ENCODE measurements at regions not wholly inside any gene's neighbourhood (a gene's known extent, or its start where the extent isn't known, plus 50 kb on each side); places are given as distances from the start of the nearest gene placed in this dataset.

DNA sequence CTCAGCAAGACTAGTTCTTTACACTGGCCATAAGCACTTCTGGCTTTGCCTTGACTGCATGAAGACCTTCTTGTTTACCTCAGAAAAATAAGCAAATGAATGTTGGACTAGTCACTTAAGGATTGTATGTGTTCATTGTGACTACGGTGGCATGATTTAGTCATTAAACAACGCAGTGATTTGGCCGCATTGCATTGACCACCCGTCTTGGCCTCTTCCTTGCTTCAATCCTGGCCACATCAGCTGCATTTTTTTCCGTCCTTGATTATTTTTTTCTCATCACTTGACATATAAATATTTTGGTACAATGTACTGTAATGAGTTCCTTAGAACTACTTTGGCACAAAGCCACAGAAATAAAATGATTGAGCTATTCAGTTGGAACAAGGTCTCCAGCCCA lies 656.2 kb downstream of the RAB28 start:
- no peak for DNase-seq

DNA sequence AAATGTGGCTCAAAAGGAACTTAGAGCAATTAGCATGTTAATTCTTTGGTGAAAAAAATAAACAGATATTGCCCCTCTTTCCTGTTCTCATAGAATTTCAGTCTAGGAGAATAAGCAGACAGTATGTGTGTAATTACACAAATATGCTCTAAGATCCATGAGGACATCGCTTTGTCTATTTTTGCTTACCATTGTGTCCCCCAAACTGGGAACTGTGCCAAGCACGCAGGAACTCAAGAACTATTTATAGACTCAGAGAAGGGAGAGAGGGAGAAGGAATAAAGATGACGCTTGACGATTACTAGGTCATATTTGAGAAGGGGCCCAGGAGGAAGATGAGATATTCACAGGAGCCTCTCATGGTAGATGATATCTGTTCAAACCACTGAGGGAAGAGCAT lies 692.6 kb downstream of the RAB28 start:
- peak; percentile 30 to 48 for DNase-seq

DNA sequence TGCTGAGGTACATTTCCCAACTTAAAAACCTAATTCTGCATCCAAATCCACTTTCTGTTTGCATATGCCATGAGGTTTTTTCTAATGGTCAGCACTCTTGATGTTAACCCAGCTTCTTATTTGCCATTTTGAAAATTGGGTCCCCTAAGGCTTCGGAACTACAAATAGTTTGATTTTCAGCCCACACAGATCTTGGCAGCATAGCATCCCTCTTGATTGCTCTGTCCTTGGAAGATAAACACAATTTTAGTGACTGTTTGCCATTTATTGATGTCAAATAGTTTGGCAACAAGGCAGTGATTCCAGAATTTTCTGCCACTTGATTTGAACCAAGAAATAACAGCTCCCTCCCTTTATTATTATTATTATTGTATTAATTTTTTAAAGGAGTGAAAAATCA lies 696.9 kb downstream of the RAB28 start:
- no peak for DNase-seq

DNA sequence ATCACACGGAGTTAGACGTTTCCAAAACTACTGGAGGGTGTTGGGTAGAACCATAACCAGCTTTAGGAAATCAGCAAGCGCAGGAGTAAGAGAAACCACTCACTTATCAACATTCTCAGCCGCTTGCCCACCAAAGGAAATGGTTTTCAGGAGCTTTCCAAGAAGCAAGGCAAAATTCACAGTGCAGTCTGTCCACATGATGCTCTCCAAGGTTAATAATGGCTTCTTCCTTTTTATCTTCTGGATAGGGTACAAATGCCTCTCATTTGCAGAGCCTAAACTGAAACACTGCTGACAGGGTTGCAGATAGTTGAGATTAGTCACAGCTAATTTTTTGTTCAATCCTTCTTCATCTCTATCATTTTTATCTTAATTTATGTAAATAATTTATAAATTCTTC lies 705.4 kb downstream of the RAB28 start:
- no peak for DNase-seq

DNA sequence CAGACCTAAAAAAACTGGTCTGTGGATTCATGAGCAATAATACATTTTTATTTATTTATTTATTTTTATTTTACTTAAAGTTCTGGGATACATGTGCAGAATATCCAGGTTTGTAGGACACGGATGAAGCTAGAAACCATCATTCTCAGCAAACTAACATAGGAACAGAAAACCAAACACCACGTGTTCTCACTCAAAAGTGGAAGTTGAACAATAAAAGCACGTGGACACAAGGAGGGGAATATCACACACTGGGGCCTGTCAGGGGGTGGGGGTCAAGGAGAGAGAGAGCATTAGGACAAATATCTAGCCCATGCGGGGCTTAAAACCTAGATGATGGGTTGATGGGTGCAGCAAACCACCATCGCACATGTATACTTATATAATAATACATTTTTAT lies 705.9 kb downstream of the RAB28 start:
- DNase-seq = no peak

DNA sequence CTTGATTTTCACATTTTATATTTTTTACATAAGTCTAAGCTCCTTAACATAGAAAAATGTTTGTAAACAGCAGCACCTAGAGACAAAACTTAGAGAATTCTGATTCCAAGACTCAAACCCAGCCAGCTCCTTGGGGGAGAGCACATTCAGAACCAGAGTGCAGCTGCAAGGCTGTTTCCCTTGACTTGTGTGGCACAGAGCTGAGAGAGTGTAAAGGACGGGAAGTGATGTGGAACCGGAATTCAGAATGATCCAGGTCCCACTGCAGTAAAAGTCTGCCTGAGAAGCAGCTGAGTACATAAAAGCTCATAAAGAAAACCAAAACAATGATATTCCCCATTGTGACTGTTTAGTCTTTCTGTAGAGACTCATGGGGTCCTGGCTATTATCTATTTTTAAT lies 713.8 kb downstream of the RAB28 start:
- DNase-seq = peak; percentile 43 to 57

DNA sequence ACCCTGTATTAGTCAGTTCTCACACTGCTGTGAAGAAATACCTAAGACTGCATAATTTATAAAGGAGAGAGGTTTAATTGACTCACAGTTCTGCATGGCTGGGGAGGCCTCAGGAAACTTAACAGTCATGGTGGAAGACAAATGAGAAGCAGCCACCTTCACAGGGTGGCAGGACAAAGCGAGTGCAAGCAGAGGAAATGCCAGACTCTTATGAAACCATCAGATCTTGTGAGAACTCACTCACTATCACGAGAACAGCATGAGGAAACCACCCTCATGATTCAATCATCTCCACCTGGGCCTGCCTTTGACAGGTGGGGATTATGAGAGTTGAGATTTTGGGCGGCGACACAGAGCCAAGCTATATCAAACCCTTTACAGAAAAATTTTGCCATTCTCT lies 722.4 kb downstream of the RAB28 start:
- DNase-seq = no peak

DNA sequence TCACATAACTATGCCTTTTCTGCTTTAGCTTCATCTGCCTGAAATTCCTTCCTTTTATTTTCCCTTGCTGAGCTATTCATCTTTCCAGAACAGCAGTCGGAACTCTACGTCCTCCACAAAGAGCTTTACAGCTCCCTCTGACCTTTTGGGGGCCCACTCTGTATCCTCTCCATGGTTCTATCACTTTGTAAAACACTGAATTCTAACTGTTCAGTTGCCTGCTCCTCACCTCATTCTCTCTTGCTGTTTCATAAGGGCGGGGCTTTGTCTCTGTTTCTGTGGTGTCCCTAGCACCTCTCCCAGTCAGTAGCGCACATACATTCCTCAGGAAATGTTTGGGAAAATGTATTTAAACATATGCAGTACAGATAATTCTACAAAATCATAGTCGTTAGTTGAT lies 737.0 kb downstream of the RAB28 start:
- DNase-seq = no peak

DNA sequence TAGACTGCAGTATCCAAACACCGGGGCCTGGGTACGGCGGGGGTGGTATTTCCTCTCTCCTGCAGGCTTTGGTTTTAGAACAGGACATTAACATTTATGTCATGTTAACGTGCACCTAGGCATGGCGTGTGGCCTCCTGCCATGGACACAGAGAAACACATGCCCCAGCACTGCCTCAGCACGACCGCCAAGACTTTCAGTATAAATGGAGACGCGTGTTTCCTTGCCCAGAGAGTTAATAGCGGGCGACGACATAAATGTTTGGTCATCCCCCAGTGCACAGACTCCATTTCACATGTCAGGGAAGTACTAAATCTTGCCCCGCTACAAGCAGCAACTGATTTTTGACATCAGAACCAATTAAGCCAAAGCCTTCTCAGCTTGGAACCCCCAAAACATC lies 737.9 kb downstream of the RAB28 start:
- DNase-seq = no peak

DNA sequence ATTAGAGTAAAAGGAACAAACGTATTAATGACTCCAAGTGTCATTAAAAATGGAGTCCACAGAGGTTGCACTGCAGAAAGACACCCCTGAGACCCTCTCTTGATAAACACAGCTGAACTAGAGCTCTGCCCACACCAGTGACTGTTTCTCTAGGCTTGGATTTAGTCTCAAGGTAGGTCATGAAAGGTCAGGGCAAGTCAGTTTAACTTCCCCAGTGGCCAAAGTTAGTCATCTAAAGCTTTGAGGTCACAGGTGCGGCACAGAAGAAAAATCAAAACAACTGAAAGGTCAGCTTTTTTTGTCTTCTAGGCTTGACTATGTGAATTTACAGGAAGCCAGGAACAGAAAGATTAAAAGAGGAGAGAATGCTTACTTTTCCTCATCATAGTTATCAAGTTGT lies 749.6 kb downstream of the RAB28 start:
- no peak for DNase-seq

DNA sequence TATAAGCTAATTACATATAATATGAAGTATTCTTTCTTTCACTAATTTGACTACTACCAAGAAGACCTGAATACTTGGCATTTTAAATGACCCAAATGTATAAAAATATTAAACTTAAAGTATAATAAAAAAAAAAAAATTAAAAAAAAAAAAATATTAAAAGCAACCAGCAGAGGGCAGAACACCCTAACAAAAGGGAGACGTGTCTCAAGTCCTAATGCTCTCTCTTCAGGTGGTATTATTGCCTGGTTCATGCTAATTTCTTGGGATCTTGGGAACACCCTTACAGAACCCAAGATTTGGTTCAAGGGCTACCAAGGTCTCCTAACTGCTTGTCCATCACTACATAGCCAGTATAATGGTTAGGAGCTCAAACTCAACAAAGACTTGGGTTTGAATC lies 754.8 kb downstream of the RAB28 start:
- no peak for DNase-seq

DNA sequence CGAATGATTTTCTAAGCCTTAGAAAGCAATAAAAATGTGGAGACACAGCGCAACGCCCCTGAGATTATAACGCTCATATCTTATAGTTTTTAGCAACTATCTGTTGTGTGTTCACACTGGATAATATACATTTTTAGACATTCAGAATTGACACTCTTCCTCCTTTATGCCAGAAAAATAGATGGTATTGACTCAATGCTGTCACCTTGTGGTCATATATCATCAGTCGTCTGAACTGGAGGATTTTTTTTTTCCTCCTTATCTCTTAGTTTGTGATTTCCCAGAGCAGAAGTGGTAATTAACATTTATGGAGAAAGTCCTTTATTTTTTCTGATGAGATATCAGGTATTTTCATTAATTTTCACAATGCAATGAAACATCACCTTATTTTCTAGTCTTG lies 759.6 kb downstream of the RAB28 start:
- DNase-seq = no peak

DNA sequence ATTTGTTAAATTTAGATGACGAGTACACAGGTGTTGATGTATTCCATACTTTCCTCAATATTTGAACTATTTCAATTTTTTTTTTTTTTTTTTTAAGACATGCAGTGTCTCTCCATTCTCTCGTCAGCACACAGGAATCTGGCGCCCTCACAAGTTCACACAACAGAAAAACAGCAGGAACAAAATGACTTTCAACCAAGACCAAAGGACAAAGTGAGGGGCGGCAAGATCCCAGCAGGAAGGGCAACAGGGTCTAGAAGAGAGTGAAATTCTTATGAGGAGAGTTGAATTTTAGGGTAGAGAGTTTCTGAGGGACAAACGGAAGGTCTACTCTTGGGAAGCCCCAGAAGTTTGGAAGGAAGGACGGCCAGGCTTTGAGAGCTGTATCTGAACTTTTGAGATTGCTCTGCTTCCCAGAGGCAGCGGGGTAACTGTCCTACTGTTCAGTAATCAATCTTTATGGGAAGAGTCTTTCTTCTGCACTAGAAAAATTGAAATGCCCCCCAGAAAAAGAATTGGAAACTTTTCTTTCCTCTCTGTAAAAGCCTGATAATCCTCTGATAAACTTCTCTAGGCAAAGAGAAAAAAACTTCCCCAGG lies 760.2 kb downstream of the RAB28 start:
- peak in 1 of 2 experiments; percentile 7 for DNase-seq

DNA sequence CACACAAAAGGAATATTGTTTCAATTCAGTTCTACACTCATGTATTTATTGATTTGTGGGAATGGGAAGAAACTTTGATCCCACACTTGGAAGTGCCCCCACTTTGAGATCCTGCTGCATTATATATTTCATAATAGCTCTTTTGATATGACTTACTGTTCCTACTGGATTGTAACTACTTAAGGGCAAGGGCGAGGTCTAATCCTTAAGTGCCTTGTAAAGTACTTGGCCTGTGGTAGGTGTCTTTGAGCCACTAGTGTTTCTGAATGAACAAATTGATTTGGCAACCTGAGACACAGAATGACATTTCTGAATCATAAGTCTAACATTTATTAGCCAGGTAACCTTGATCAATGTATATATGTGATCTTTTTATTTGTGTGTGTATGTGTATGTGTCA lies 767.2 kb downstream of the RAB28 start:
- DNase-seq = no peak

DNA sequence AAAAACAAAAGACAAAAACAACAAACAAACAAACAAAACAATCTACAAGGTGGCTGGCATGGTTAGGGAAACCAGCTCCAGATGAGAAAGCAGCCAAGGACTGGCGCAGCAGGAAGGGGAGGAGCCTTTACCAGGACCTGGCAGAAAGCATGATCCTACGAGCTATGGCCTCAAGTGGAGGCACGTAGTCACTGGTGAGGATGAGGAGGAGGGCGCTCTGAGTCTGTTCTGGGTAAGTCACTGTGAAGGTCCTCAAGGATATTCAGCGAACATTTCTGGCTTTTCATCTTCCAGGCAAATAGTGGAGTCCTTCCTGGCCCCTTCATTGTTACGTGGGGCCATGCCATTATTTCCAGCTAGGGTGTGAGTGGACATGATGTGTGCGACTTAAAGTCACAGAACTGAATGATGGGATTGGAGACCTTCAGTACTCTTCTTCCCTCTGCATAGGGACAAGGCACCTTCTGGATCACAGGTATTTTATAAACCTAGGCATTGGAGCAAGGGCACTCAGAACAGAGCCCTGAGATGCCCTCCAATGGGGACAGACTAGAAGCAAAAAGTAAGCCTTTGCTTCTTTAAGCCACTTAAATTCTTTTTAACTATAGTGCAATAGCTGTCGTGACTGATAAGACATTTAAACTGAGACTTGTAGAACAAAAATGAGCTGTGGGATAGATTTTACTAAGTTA lies 771.3 kb downstream of the RAB28 start:
- DNase-seq = no peak

DNA sequence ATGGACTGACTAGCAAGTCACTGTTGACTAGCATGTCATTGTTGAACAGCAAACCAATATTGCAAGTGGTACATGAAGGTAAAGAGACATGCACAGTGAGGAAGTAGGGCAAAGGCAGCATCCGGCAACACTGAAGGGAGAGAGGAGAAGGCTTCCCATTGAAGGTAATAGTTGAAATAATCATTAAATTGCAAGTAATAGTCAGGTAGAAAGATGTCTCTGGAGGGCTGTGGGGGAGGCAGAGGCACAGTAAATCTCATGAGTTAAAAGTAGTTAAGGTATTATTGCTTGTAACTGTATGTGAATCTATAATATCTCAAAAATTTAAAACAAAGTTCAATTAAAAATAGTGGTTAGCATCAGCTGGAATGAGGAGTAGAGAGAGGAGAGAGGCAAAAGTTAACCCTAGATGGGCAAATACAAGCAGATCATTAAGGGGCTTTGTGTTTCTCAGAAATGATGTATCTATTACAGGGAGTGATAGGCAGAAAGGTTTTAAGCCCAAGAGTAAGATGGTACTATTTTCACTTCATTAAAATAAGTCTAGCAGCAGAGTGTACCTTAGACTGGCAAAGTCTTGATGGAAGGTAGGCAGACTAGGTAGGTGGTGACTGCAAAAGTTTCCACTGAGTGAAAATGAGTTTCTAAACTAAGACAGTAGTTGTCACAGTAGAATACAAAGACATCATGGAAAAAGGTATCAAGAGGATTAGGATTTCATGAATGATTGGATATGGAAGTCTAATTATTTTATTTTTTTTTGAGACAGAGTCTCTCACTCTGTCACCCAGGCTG lies 776.6 kb downstream of the RAB28 start:
- DNase-seq = no peak

DNA sequence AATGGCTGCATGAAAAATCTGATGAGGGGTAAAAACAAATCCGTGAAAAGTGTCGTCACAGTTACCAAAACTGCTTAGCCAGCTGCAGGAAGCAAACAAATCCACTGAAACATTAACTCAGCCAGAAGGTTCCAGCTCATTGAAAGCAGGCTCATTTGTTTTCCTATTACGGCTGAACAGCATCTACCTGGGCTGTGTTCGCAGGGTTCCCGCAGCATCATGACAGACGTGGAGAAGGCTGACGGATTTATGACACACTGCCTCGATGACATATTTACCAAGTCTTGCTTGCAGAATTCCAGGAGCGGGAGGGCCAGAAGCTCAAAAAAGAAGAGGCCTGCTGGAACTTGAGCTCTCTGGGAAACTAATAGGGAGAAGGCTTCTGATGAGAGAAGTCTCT lies 781.1 kb downstream of the RAB28 start:
- DNase-seq = no peak

DNA sequence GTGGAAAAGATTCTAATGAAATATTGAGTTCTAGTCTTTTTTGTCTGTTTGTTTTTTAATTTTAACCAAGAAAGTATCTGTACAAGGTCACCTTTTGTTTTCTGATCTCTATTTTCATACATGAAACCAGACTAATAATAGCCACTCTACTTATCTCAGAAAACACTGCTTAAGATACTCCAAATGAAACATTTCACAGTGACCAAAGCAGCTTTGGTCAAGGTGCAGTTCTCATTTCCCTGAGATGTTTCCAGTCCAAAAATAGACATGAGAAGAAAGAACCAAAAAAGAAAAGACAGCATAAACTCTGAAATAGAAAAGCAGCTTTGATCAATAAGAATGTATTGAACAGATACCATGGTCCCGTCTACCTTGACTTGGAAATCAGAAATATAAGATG lies 782.8 kb downstream of the RAB28 start:
- no peak for DNase-seq

DNA sequence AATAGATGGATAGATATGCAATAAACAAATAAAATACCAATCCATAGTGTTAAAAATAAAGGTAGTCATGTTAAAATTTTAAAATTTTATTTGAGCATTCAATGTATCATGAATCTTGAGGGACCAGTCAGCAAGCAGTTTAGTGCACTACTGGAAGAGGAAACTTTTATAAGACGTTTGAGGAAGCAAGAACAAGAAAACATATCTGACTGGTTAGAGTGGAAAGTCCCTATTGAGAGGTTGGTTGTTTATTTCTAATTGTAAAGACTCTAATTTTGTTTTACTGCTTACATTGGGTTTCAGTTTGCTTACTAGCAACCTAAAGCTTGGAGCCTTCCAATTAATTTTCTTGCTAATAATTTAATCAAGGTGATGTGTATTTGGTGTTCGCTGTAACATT lies 786.2 kb downstream of the RAB28 start:
- no peak for DNase-seq

DNA sequence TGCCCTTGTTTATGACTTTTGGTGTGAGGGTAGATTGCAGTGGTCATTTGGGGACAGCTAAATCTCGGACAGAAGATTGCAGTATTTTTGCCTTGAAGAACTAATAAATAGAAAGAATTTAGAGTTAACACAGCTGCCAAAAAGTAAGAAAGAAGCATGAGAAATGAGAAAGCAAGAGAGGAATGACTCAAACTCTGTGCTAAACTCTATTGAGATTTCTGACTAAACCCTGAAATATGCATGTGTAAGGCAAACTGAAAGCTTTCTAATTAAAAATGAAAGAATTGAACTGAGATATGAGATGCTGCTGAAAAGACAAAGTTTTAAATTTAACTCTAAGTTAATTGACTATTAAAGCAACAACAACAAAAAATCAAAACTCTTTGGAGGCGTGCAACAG lies 791.3 kb downstream of the RAB28 start:
- no peak for DNase-seq

DNA sequence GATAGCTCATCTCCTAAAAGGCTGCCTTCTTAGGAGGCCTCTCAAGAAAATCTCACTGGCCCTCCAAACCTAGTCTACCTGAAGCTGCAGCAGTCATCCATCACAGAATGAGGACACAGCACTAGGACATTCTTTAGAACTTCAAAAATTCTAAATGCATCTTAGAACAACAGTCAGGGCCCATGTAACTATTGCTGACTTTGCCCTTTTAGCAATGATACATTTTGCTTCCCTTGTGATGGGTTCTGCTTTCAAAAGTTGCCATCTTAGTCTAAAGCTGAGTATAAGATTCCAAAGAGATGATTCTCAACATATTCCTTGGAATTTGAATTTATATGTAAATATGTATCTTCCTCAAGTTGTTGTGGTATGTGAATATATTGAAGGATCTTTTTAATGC lies 793.0 kb downstream of the RAB28 start:
- DNase-seq = no peak

DNA sequence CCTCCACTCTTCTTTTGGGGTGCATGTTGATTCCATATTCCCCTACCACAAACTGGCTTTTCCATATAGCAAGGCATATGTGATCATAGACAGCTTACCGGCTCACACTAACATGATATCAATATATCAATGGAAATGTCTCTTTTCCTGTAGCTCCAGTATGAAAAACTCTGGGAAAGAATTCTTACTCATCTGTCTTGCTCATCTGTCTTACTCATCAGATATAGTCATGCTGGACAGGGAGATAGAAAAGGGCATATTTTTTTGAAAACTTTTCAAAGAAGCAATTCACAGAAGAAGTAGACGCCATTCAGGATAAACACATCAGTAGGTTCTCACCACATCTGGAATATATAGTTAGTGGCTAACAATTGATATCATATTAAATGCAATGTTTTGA lies 794.7 kb downstream of the RAB28 start:
- DNase-seq = no peak

DNA sequence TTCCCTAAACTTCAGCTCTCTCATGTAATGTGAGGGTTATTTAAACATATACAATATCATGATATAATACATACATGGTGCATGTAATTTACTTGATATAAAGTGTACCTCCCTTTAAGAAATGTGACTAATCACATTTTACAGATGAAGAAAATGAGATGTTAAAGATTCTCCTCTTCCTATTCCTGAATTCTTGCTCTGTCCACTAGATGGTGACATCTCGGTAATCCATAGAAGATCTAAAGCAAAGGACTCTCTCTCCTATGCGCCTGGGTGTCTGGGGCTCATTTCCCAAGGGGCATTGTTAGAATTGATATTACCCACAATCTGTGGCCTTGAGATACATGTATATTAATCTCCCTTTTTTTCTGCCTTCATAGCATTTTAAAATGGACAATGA lies 804.9 kb downstream of the RAB28 start:
- no peak for DNase-seq

DNA sequence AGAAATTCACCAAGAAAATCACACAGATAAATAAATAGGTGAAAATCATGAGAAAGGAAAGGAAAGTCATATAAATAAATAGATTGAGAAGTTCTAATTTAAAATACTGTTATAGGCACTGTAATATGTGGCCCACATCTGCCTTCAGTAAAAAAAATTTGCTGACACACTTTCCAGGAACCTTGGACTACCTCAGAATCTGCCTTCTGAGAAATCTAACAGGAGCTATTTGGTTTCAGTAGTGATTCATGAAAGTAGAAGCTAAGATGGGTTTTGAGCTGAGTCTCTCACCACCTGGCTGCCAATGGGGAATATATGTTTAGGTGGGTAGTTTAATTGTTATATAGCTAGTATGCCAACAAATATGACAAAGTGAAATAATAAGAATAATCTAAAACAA lies 810.0 kb downstream of the RAB28 start:
- no peak for DNase-seq
